ENCODE measurements at regions not wholly inside any gene's neighbourhood (a gene's known extent, or its start where the extent isn't known, plus 50 kb on each side); places are given as distances from the start of the nearest gene placed in this dataset.

DNA sequence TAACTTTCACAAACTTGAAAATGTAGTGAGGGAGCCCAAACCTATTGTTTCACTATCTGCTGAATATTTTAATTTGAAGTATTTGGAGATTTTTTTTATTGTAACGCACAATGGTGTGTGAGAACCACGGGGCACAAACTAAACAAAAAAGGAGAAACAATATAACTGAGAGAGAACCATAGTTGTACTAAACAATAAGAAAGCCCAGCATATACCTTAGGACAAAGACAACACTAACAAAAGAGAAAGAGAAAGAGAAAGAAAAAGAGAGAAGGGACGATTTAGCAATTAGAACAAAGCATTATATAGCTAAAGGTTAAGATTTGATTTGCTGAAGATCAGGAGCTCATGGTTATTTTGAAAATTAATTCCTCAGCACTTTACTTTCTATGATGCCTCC is 906.0 kb upstream of the NXPH2 start:
- no peak overlapping the region for H3K4me3 ChIP-seq (replicated peaks; ENCODE audit: insufficient read depth, low read length)

DNA sequence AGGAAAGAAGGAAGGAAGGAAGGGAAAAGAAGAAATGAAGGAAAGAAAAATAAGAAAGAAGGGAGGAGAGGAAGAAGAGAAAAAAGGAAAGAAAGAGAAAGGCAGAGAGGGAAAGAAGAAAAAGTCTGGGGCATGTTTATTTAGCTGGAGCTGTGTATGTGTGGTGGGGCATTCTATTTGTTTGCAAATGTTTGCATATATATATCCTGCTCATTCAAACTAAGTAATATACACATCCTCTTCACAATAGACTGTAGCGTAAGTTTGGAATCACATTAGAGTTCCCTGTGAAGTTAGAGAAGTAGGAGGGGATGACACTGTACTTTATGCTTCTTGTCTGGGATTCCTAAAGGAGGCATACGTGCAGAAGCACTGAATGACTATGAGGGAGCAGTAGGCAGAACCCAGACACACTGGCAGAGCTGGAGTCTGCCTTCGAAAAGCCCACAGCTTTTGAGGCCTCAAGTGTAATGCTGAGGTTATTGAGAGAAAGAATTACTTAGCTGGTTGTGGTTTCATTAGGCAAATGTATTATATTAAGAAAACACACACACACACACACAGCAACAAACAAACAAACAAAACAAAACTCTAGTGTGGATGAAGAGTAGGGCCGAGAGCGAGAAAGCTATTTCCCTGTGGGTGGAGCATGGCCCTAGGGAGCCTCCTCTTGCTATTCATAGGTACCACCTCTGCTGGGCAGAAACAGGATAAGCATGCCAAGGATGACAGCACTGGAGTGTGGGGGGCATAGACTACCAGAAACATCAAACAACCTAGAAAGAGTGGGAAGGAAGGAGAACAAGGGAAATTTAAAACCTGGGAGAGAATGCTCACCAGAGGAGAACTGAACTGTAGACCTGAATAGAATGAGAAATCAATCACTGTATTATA is 905.1 kb upstream of the NXPH2 start:
- TF ChIP-seq POLR2AphosphoS5 (IDR thresholded peaks at IDR 0.05; ENCODE audit: low read depth): no peak
- TF ChIP-seq, protein P1, sequence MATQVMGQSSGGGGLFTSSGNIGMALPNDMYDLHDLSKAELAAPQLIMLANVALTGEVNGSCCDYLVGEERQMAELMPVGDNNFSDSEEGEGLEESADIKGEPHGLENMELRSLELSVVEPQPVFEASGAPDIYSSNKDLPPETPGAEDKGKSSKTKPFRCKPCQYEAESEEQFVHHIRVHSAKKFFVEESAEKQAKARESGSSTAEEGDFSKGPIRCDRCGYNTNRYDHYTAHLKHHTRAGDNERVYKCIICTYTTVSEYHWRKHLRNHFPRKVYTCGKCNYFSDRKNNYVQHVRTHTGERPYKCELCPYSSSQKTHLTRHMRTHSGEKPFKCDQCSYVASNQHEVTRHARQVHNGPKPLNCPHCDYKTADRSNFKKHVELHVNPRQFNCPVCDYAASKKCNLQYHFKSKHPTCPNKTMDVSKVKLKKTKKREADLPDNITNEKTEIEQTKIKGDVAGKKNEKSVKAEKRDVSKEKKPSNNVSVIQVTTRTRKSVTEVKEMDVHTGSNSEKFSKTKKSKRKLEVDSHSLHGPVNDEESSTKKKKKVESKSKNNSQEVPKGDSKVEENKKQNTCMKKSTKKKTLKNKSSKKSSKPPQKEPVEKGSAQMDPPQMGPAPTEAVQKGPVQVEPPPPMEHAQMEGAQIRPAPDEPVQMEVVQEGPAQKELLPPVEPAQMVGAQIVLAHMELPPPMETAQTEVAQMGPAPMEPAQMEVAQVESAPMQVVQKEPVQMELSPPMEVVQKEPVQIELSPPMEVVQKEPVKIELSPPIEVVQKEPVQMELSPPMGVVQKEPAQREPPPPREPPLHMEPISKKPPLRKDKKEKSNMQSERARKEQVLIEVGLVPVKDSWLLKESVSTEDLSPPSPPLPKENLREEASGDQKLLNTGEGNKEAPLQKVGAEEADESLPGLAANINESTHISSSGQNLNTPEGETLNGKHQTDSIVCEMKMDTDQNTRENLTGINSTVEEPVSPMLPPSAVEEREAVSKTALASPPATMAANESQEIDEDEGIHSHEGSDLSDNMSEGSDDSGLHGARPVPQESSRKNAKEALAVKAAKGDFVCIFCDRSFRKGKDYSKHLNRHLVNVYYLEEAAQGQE (IDR thresholded peaks at IDR 0.05; ENCODE audit: insufficient replicate concordance, low read depth): no peak
- TF ChIP-seq SPI1 (IDR thresholded peaks at IDR 0.05; ENCODE audit: borderline replicate concordance, low read depth): no peak
- no peak for TF ChIP-seq GABPA (IDR thresholded peaks at IDR 0.05; ENCODE audit: low read depth)
- TF ChIP-seq, protein P2, sequence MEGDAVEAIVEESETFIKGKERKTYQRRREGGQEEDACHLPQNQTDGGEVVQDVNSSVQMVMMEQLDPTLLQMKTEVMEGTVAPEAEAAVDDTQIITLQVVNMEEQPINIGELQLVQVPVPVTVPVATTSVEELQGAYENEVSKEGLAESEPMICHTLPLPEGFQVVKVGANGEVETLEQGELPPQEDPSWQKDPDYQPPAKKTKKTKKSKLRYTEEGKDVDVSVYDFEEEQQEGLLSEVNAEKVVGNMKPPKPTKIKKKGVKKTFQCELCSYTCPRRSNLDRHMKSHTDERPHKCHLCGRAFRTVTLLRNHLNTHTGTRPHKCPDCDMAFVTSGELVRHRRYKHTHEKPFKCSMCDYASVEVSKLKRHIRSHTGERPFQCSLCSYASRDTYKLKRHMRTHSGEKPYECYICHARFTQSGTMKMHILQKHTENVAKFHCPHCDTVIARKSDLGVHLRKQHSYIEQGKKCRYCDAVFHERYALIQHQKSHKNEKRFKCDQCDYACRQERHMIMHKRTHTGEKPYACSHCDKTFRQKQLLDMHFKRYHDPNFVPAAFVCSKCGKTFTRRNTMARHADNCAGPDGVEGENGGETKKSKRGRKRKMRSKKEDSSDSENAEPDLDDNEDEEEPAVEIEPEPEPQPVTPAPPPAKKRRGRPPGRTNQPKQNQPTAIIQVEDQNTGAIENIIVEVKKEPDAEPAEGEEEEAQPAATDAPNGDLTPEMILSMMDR (IDR thresholded peaks at IDR 0.05; ENCODE audit: insufficient read depth, low read length): no peak
- Histone ChIP-seq H3K27me3 (ENCODE audit: insufficient read depth, poor library complexity, severe bottlenecking) (no peaks in the 10 kb centered on the region), H3K27ac (replicated peaks) (no peak overlapping the region), H3K4me3 (replicated peaks; ENCODE audit: insufficient read depth, low read length) (no peak overlapping the region)
- no peak for DNase-seq (ENCODE audit: low read depth in 1 of 2, low spot score in 1 of 2)

More for the DNA sequence above, 906.0 kb upstream of the NXPH2 start:
- Histone ChIP-seq H3K27me3 (ENCODE audit: insufficient read depth, poor library complexity, severe bottlenecking) (no peaks in the 10 kb centered on the region), H3K27ac (replicated peaks) (no peak overlapping the region)
- DNase-seq (ENCODE audit: low read depth in 1 of 2, low spot score in 1 of 2): no peak
- TF ChIP-seq GABPA (IDR thresholded peaks at IDR 0.05; ENCODE audit: low read depth): no peak
- TF ChIP-seq, protein P2 (IDR thresholded peaks at IDR 0.05; ENCODE audit: insufficient read depth, low read length): no peak
- TF ChIP-seq, protein P1 (IDR thresholded peaks at IDR 0.05; ENCODE audit: insufficient replicate concordance, low read depth): no peak
- TF ChIP-seq POLR2AphosphoS5 (IDR thresholded peaks at IDR 0.05; ENCODE audit: low read depth): no peak
- TF ChIP-seq SPI1 (IDR thresholded peaks at IDR 0.05; ENCODE audit: borderline replicate concordance, low read depth): no peak

DNA sequence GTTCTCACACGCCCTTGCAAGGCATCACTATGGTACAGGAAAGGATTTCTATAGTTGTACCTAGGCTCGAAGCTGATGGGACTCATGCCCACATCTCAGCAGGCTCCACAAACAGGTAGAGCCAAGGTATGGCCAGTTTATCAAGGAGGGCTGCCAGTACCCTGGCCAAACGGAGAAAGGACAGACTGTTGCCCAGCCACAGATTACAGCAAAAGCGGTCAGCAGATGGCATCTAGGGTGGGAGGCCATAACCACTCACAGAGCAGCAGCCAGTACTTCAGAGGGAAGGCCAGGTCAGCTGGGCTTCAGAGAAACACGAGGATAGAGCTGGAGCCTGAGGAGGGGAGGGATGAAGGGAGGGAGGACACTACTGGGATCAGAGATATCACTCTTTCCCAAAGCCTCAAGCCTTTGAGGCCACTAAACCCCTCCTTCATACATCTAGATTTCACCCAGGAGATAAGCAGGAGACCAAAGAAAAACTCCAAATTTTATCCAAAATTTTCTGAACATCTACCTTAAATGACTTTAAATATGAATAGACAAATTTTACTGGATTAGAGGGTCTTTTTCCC is 904.2 kb upstream of the NXPH2 start:
- no peak for DNase-seq (ENCODE audit: low read depth in 1 of 2, low spot score in 1 of 2)
- Histone ChIP-seq H3K27ac (replicated peaks) (no peak overlapping the region), H3K4me3 (replicated peaks; ENCODE audit: insufficient read depth, low read length) (no peak overlapping the region), H3K27me3 (ENCODE audit: insufficient read depth, poor library complexity, severe bottlenecking) (no peaks in the 10 kb centered on the region)
- TF ChIP-seq GABPA (IDR thresholded peaks at IDR 0.05; ENCODE audit: low read depth) (no peak), SPI1 (IDR thresholded peaks at IDR 0.05; ENCODE audit: borderline replicate concordance, low read depth) (no peak), POLR2AphosphoS5 (IDR thresholded peaks at IDR 0.05; ENCODE audit: low read depth) (no peak)
- TF ChIP-seq, protein P1 (IDR thresholded peaks at IDR 0.05; ENCODE audit: insufficient replicate concordance, low read depth): no peak
- TF ChIP-seq, protein P2 (IDR thresholded peaks at IDR 0.05; ENCODE audit: insufficient read depth, low read length): no peak
